GM12878 (cell line): ENCODE measurements at regions not wholly inside any gene's neighbourhood (a gene's known extent, or its start where the extent isn't known, plus 50 kb on each side); places are given as distances from the start of the nearest gene placed in this dataset.

Experiments
- ATAC-seq: fragments of 200-7000 bp; cut with Tn5 transposase; 3 replicates; pipeline ENCODE4 v1.9.1; 2020; ENCODE audit warnings: mild to moderate bottlenecking, moderate library complexity
- BruUV-seq: library from RNA; stranded (reverse); fragments of 400-500 nt; replicated peaks from 2 replicates; lab custom pipeline; 2021; lab: Mats Ljungman, UMichigan
- CTCF ChIA-PET: fragments of 300-600 bp; sonication (Branson Sonifier 250); formaldehyde crosslinking; extraction: SDS; loops from one replicate; lab custom pipeline; 2021; ENCODE audit warnings: inconsistent platforms; lab: Yijun Ruan, JAX
- POLR2A ChIA-PET: fragments of 350-600 bp; formaldehyde crosslinking; extraction: SDS; loops from one replicate; lab custom pipeline; 2021; ENCODE audit warnings: inconsistent platforms; lab: Charles Lee
- RAD21 ChIA-PET: fragments of 300-600 bp; sonication (Branson Sonifier 250); formaldehyde crosslinking; loops from one replicate; lab custom pipeline; 2023; ENCODE audit warnings: antibody characterized with exemption; ENCODE audit not compliant: unreplicated experiment; lab: Charles Lee
- SMC1A ChIA-PET: fragments of 300-600 bp; sonication (Branson Sonifier 250); formaldehyde crosslinking; loops from one replicate; lab custom pipeline; 2023; ENCODE audit not compliant: unreplicated experiment, uncharacterized antibody; lab: Charles Lee
- DNase-seq: peaks from one replicate; pipeline ENCODE4 v3.0.0-alpha.2; 2011; ENCODE audit warnings: low read depth, low spot score
- FAIRE-seq: peaks from 3 replicates; lab custom pipeline; 2011; peaks lifted over from hg19 to GRCh38; lab: Jason Lieb, UNC
- H2AFZ ChIP-seq: 2 replicates; pipeline ENCODE4 v1.6.0; 2011; ENCODE audit warnings: low read depth, low read length, control low read depth; ENCODE audit not compliant: control insufficient read depth
- H3K27ac ChIP-seq: 2 replicates; pipeline ENCODE4 v1.5.1; 2011; ENCODE audit warnings: control low read depth; ENCODE audit not compliant: control insufficient read depth, insufficient read depth
- H3K27me3 ChIP-seq, 2 experiments: replicated peaks in 1 of 2; 2 replicates each; pipeline versions ENCODE4 v1.6.0 to v1.6.1; 2011; ENCODE audit warnings: low read length in 1 of 2; ENCODE audit not compliant: control insufficient read depth in 2 of 2, insufficient read depth in 2 of 2
- H3K36me3 ChIP-seq, 2 experiments: 2 replicates each; pipeline ENCODE4 v1.5.1; 2011; ENCODE audit warnings: low read length in 1 of 2; ENCODE audit not compliant: control insufficient read depth in 2 of 2, insufficient read depth in 2 of 2
- H3K4me1 ChIP-seq: 2 replicates; pipeline ENCODE4 v1.6.1; 2011; ENCODE audit warnings: mild to moderate bottlenecking, low read length, moderate library complexity, mixed read lengths; ENCODE audit not compliant: control insufficient read depth, insufficient read depth
- H3K4me2 ChIP-seq: 2 replicates; pipeline ENCODE4 v1.6.0; 2011; ENCODE audit warnings: control low read depth; ENCODE audit not compliant: control insufficient read depth, insufficient read depth
- H3K4me3 ChIP-seq: fragments of 200-600 bp; sonication (generic); 2 replicates; pipeline ENCODE4 v1.5.1; 2016
- H3K79me2 ChIP-seq: 2 replicates; pipeline ENCODE4 v1.6.0; 2011; ENCODE audit warnings: low read length; ENCODE audit not compliant: control insufficient read depth, insufficient read depth
- H3K9ac ChIP-seq: 2 replicates; pipeline ENCODE4 v1.8.0; 2011; ENCODE audit warnings: low read length, control low read depth, mixed read lengths; ENCODE audit not compliant: control insufficient read depth, insufficient read depth
- H3K9me3 ChIP-seq: replicated peaks from 3 replicates; pipeline ENCODE4 v1.5.1; 2011; ENCODE audit warnings: mild to moderate bottlenecking, low read length; ENCODE audit not compliant: control insufficient read depth, insufficient read depth
- H4K20me1 ChIP-seq: 2 replicates; pipeline ENCODE4 v1.6.0; 2011; ENCODE audit not compliant: control insufficient read depth, insufficient read depth
- CEBPZ ChIP-seq: fragments of 150-350 bp; IDR thresholded peaks from 2 replicates; pipeline ENCODE4 v1.6.1; 2016; ENCODE audit warnings: low read depth, low read length
- CHD2 ChIP-seq: IDR thresholded peaks from 2 replicates; pipeline ENCODE4 v1.6.1; 2011; ENCODE audit warnings: low read depth, low read length, improper control_type of control experiment, borderline replicate concordance
- E2F4 ChIP-seq: IDR thresholded peaks from 2 replicates; pipeline ENCODE4 v1.6.1; 2012; ENCODE audit warnings: low read depth, low read length, improper control_type of control experiment
- ESRRA ChIP-seq: IDR thresholded peaks from 2 replicates; pipeline ENCODE4 v1.6.1; 2012; ENCODE audit warnings: mild to moderate bottlenecking, low read length, improper control_type of control experiment
- HDGF ChIP-seq: fragments of 450-650 bp; IDR thresholded peaks from 2 replicates; pipeline ENCODE4 v1.6.1; 2016; ENCODE audit warnings: antibody characterized with exemption
- IKZF1 ChIP-seq: fragments of 450-650 bp; conservative IDR thresholded peaks from 2 replicates; pipeline ENCODE4 v1.6.1; 2017; ENCODE audit warnings: antibody characterized with exemption, mild to moderate bottlenecking
- KDM1A ChIP-seq: fragments of 200-600 bp; sonication (generic); IDR thresholded peaks from 2 replicates; pipeline ENCODE4 v1.6.1; 2016; ENCODE audit warnings: borderline replicate concordance
- MEF2B ChIP-seq: fragments of 450-650 bp; IDR thresholded peaks from 2 replicates; pipeline ENCODE4 v1.6.1; 2018; ENCODE audit warnings: mild to moderate bottlenecking, moderate library complexity; ENCODE audit not compliant: partially characterized antibody, poor library complexity, severe bottlenecking
- NFYA ChIP-seq: IDR thresholded peaks from 2 replicates; pipeline ENCODE4 v1.6.1; 2011; ENCODE audit warnings: low read depth, mild to moderate bottlenecking, low read length, improper control_type of control experiment, borderline replicate concordance
- POLR2A ChIP-seq: IDR thresholded peaks from 2 replicates; pipeline ENCODE4 v1.6.1; 2011; ENCODE audit warnings: low read depth, mild to moderate bottlenecking, low read length
- RBBP5 ChIP-seq: fragments of 200-600 bp; sonication (generic); conservative IDR thresholded peaks from 2 replicates; pipeline ENCODE4 v1.6.1; 2016
- REST ChIP-seq: IDR thresholded peaks from 2 replicates; pipeline ENCODE4 v1.6.1; 2012; ENCODE audit warnings: mild to moderate bottlenecking, low read depth, low read length
- SMC3 ChIP-seq: IDR thresholded peaks from 2 replicates; pipeline ENCODE4 v1.6.1; 2011; ENCODE audit warnings: low read length, improper control_type of control experiment, borderline replicate concordance
- SREBF2 ChIP-seq: IDR thresholded peaks from 2 replicates; pipeline ENCODE4 v1.6.1; 2012; ENCODE audit warnings: mild to moderate bottlenecking, low read length
- YBX1 ChIP-seq: fragments of 450-650 bp; IDR thresholded peaks from 2 replicates; pipeline ENCODE4 v1.6.1; 2016; ENCODE audit warnings: antibody characterized with exemption
- ZNF217 ChIP-seq: fragments of 450-650 bp; IDR thresholded peaks from 2 replicates; pipeline ENCODE4 v1.6.1; 2017; ENCODE audit warnings: antibody characterized with exemption, mild to moderate bottlenecking
- ZZZ3 ChIP-seq: IDR thresholded peaks from 2 replicates; pipeline ENCODE4 v1.6.1; 2011; ENCODE audit warnings: low read depth; ENCODE audit not compliant: control insufficient read depth, insufficient read length
- WGBS: methylation state at CpG from one replicate; pipeline ENCODE4 v1.1.6; 2016; ENCODE audit warnings: low lambda C conversion rate; ENCODE audit not compliant: insufficient replicate concordance, insufficient coverage; ENCODE audit errors: missing lambda C conversion rate; 5-methylcytosine and 5-hydroxymethylcytosine counted together
- in situ Hi-C: fragments of 300-500 bp; cut with MboI; formaldehyde crosslinking; loops from 9 replicates; pipeline ENCODE4 v1.14.3; 2018; ENCODE audit warnings: mixed read lengths
- intact Hi-C: fragments of 100-400 bp; cut with micrococcal nuclease; formaldehyde crosslinking; loops from one replicate; pipeline ENCODE4 v1.14.2; 2022; ENCODE audit not compliant: unreplicated experiment

GRCh38 chr4:67036791-67037190 is 508.5 kb downstream of the CENPC start (continued):
- TF ChIP-seq ZNF217 (no peak), CEBPZ (no peak), NFYA (no peak), HDGF (no peak), IKZF1 (no peak)

GRCh38 chr4:67035986-67036385 is 509.3 kb downstream of the CENPC start:
- ChIA-PET SMC1A (interaction anchor here (1.1 kb wide), 1 partner anchor 12 kb away, joined by 3 read pairs; no protein-coding TSS in a partner anchor), CTCF (interaction anchor here (1.5 kb wide), 1 partner anchor 12 kb away, joined by 3 read pairs; no protein-coding TSS in a partner anchor), RAD21 (no interaction called here), POLR2A (no interaction called here)
- intact Hi-C loops (no loop called here), in situ Hi-C loops (no loop called here)
- no peak for DNase-seq
- Histone ChIP-seq H3K27ac (no peak overlapping the region), H3K9me3 (no peaks in the 10 kb centered on the region), H4K20me1 (no peaks in the 10 kb centered on the region), H3K4me3 (no peak overlapping the region), H3K9ac (no peak overlapping the region), H3K27me3 (no peaks in the 10 kb centered on the region), H2AFZ (no peak overlapping the region), H3K4me2 (no peak overlapping the region), H3K79me2 (no peaks in the 10 kb centered on the region), H3K4me1 (no peaks in the 10 kb centered on the region), H3K36me3 (no peaks in the 10 kb centered on the region)
- no TSS peak for BruUV-seq
- 8% methylated on average over 1 of the region's 1 CpG for WGBS
- no peak for ATAC-seq
- no peak for FAIRE-seq
- TF ChIP-seq SREBF2 (no peak), RBBP5 (no peak), MEF2B (no peak), ESRRA (no peak), ZZZ3 (no peak), SMC3 (no peak), KDM1A (no peak), REST (no peak), POLR2A (no peak), CHD2 (no peak), E2F4 (no peak), YBX1 (no peak)
